GM23338 (cell line): ENCODE measurements at regions not wholly inside any gene's neighbourhood (a gene's known extent, or its start where the extent isn't known, plus 50 kb on each side); places are given as distances from the start of the nearest gene placed in this dataset.

ENCODE experiments used
- ATAC-seq: fragments of 200-7000 bp; cut with Tn5 transposase; 3 replicates; pipeline ENCODE4 v1.9.1; 2020
- DNase-seq: peaks from one replicate; pipeline ENCODE4 v3.0.0-alpha.2; 2015; ENCODE audit warnings: low spot score
- H2AFZ ChIP-seq: fragments of 200-600 bp; sonication (generic); 2 replicates; pipeline ENCODE4 v1.8.0; 2016; ENCODE audit warnings: antibody characterized with exemption, mild to moderate bottlenecking, moderate library complexity
- H3F3A ChIP-seq: fragments of 200-600 bp; sonication (generic); replicated peaks from 2 replicates; pipeline ENCODE4 v1.8.0; 2017; ENCODE audit warnings: antibody characterized with exemption, mixed run types, low read depth
- H3K27ac ChIP-seq: fragments of 200-600 bp; sonication (generic); 2 replicates; pipeline ENCODE4 v1.6.1; 2016; ENCODE audit warnings: low read depth
- H3K27me3 ChIP-seq: fragments of 200-600 bp; sonication (generic); 2 replicates; pipeline ENCODE4 v1.8.0; 2016; ENCODE audit warnings: mild to moderate bottlenecking, mixed run types, moderate library complexity; ENCODE audit not compliant: insufficient read depth
- H3K36me3 ChIP-seq: fragments of 200-600 bp; sonication (generic); 2 replicates; pipeline ENCODE4 v1.8.0; 2016; ENCODE audit warnings: mild to moderate bottlenecking; ENCODE audit not compliant: insufficient read depth
- H3K4me1 ChIP-seq: fragments of 200-600 bp; sonication (generic); 2 replicates; pipeline ENCODE4 v1.8.0; 2016; ENCODE audit warnings: mild to moderate bottlenecking, moderate library complexity; ENCODE audit not compliant: insufficient read depth
- H3K4me2 ChIP-seq: fragments of 200-600 bp; sonication (generic); 2 replicates; pipeline ENCODE4 v1.7.1; 2017; ENCODE audit warnings: mixed run types
- H3K4me3 ChIP-seq: fragments of 200-600 bp; sonication (generic); 2 replicates; pipeline ENCODE4 v1.6.1; 2016; ENCODE audit warnings: mixed run types
- H3K79me2 ChIP-seq: fragments of 200-600 bp; sonication (generic); replicated peaks from 2 replicates; pipeline ENCODE4 v1.8.0; 2017; ENCODE audit warnings: mild to moderate bottlenecking; ENCODE audit not compliant: insufficient read depth
- H3K9me2 ChIP-seq: fragments of 200-600 bp; sonication (generic); 2 replicates; pipeline ENCODE4 v1.8.0; 2017; ENCODE audit not compliant: insufficient read depth
- H4K20me1 ChIP-seq: fragments of 200-600 bp; sonication (generic); replicated peaks from 2 replicates; pipeline ENCODE4 v1.8.0; 2017; ENCODE audit warnings: mild to moderate bottlenecking; ENCODE audit not compliant: insufficient read depth
- H3K27ac Mint-ChIP-seq: 2 replicates; pipeline ENCODE4 v1.8.0; 2020; ENCODE audit warnings: inconsistent platforms, mild to moderate bottlenecking, moderate library complexity, mixed read lengths
- H3K27me3 Mint-ChIP-seq: 3 replicates; pipeline ENCODE4 v1.8.0; 2022; ENCODE audit warnings: low read depth, mild to moderate bottlenecking, moderate library complexity, mixed read lengths, inconsistent platforms; ENCODE audit not compliant: insufficient read depth, poor library complexity
- H3K36me3 Mint-ChIP-seq: 3 replicates; pipeline ENCODE4 v1.8.0; 2021; ENCODE audit warnings: low read depth, mild to moderate bottlenecking, inconsistent platforms, moderate library complexity, mixed read lengths
- H3K4me1 Mint-ChIP-seq: 3 replicates; pipeline ENCODE4 v1.8.0; 2020; ENCODE audit warnings: mild to moderate bottlenecking, inconsistent platforms, mixed read lengths
- H3K4me3 Mint-ChIP-seq: 3 replicates; pipeline ENCODE4 v1.8.0; 2021; ENCODE audit warnings: moderate library complexity, mild to moderate bottlenecking, inconsistent platforms, mixed read lengths
- H3K9me3 Mint-ChIP-seq: 3 replicates; pipeline ENCODE4 v1.8.0; 2020; ENCODE audit warnings: moderate library complexity, mild to moderate bottlenecking, inconsistent platforms, mixed read lengths
- CREB1 ChIP-seq: fragments of 250-450 bp; sonication (Bioruptor Pico); IDR thresholded peaks from 2 replicates; pipeline ENCODE4 v1.5.0; 2020; ENCODE audit warnings: low read depth, mild to moderate bottlenecking, moderate library complexity
- EZH2phosphoT487 ChIP-seq: fragments of 200-600 bp; sonication (generic); IDR thresholded peaks from one replicate; pipeline ENCODE4 v1.8.1; 2018; ENCODE audit warnings: antibody characterized with exemption; ENCODE audit not compliant: unreplicated experiment
- JUNB ChIP-seq: IDR thresholded peaks from one replicate; pipeline ENCODE4 v1.6.1; 2016; ENCODE audit warnings: antibody characterized with exemption; ENCODE audit not compliant: unreplicated experiment
- NANOG ChIP-seq: IDR thresholded peaks from 2 replicates; pipeline ENCODE4 v1.6.1; 2016; ENCODE audit warnings: antibody characterized with exemption, borderline replicate concordance
- POLR2AphosphoS5 ChIP-seq: IDR thresholded peaks from 2 replicates; pipeline ENCODE4 v1.6.1; 2016; ENCODE audit warnings: antibody characterized with exemption, low read depth
- STAT1 ChIP-seq: IDR thresholded peaks from one replicate; pipeline ENCODE4 v1.6.1; 2016; ENCODE audit warnings: antibody characterized with exemption; ENCODE audit not compliant: unreplicated experiment
- ZNF114 ChIP-seq: fragments of 250-450 bp; sonication (Bioruptor Pico); IDR thresholded peaks from 2 replicates; pipeline ENCODE4 v1.5.0; 2020; ENCODE audit warnings: mild to moderate bottlenecking, moderate library complexity
- ZNF331 ChIP-seq: fragments of 250-450 bp; sonication (Bioruptor Pico); IDR thresholded peaks from 2 replicates; pipeline ENCODE4 v1.5.0; 2020; ENCODE audit warnings: low read depth, mild to moderate bottlenecking, moderate library complexity
- TF ChIP-seq, protein P1 (sequence below): IDR thresholded peaks from one replicate; pipeline ENCODE4 v1.6.1; 2018; ENCODE audit warnings: antibody characterized with exemption; ENCODE audit not compliant: unreplicated experiment
- TF ChIP-seq, protein P2 (sequence below), 2 experiments: fragments of 200-600 bp in 1 of 2; sonication (generic) in 1 of 2; conservative IDR thresholded peaks; 2 replicates each; pipeline versions ENCODE4 v1.5.1 to v1.6.1; 2016 to 2017; ENCODE audit warnings: antibody characterized with exemption in 2 of 2, low read depth in 2 of 2, mild to moderate bottlenecking in 2 of 2, moderate library complexity in 1 of 2
- TF ChIP-seq, protein P3 (sequence below): IDR thresholded peaks from 2 replicates; pipeline ENCODE4 v1.6.1; 2016; ENCODE audit warnings: antibody characterized with exemption

DNA sequence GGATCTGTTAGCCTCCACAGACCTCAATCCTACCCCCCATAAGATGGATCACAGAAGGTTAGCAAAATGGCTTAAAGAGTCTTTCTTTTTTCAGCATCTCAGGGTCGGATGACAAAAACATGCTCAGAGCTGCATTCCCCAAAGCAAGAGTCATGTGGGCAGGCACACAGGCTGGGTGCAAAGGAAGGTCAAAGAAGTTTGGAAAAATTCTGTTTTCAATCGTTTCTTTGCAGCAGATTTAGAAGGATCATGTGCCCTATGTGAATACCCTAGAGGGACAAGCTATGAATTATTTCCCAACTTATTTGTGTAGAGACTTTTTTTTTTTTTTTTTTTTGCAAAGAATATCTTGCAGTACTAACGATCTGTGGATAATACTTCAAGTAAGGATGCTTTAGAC, 845.4 kb downstream of the VRK1 start (continued):
- TF ChIP-seq JUNB (no peak), ZNF114 (no peak), NANOG (no peak), CREB1 (CRISPR knock-in tag) (no peak), POLR2AphosphoS5 (no peak)
- TF ChIP-seq, protein P1, sequence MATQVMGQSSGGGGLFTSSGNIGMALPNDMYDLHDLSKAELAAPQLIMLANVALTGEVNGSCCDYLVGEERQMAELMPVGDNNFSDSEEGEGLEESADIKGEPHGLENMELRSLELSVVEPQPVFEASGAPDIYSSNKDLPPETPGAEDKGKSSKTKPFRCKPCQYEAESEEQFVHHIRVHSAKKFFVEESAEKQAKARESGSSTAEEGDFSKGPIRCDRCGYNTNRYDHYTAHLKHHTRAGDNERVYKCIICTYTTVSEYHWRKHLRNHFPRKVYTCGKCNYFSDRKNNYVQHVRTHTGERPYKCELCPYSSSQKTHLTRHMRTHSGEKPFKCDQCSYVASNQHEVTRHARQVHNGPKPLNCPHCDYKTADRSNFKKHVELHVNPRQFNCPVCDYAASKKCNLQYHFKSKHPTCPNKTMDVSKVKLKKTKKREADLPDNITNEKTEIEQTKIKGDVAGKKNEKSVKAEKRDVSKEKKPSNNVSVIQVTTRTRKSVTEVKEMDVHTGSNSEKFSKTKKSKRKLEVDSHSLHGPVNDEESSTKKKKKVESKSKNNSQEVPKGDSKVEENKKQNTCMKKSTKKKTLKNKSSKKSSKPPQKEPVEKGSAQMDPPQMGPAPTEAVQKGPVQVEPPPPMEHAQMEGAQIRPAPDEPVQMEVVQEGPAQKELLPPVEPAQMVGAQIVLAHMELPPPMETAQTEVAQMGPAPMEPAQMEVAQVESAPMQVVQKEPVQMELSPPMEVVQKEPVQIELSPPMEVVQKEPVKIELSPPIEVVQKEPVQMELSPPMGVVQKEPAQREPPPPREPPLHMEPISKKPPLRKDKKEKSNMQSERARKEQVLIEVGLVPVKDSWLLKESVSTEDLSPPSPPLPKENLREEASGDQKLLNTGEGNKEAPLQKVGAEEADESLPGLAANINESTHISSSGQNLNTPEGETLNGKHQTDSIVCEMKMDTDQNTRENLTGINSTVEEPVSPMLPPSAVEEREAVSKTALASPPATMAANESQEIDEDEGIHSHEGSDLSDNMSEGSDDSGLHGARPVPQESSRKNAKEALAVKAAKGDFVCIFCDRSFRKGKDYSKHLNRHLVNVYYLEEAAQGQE: no peak
- TF ChIP-seq, protein P2, sequence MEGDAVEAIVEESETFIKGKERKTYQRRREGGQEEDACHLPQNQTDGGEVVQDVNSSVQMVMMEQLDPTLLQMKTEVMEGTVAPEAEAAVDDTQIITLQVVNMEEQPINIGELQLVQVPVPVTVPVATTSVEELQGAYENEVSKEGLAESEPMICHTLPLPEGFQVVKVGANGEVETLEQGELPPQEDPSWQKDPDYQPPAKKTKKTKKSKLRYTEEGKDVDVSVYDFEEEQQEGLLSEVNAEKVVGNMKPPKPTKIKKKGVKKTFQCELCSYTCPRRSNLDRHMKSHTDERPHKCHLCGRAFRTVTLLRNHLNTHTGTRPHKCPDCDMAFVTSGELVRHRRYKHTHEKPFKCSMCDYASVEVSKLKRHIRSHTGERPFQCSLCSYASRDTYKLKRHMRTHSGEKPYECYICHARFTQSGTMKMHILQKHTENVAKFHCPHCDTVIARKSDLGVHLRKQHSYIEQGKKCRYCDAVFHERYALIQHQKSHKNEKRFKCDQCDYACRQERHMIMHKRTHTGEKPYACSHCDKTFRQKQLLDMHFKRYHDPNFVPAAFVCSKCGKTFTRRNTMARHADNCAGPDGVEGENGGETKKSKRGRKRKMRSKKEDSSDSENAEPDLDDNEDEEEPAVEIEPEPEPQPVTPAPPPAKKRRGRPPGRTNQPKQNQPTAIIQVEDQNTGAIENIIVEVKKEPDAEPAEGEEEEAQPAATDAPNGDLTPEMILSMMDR (conservative IDR thresholded peaks at IDR 0.05; ENCODE audit: low read depth in 2 of 2): no peak

DNA sequence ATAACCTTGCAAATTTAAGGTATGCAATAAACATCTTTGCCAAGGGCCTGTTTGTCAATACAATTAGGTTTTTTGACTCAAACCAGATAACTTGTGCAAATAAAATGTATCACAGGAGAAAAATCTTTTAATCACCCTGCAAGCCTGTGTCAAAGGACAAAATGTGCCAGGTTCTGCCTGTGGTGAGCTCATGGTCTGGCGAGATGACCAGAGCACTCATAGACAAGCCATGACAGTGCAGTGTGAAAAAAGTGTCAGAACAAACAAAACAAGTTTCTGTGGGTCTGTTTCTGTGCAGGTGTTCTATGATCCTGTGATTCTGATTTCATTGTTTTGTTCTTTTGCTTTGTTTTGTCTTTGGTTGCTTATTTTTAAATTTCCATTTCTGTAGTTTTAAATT, 847.2 kb downstream of the VRK1 start:
- Mint-ChIP-seq H3K4me1 (peaks cover 28% of the 10 kb centered on the region), H3K9me3 (no peaks in the 10 kb centered on the region), H3K36me3 (no peaks in the 10 kb centered on the region), H3K27me3 (peaks cover 12% of the 10 kb centered on the region), H3K4me3 (no peak overlapping the region), H3K27ac (no peak overlapping the region)
- no peak overlapping the region for H3K27ac ChIP-seq
- no peak for DNase-seq
- ATAC-seq: no peak
- H3K4me2 ChIP-seq: no peak overlapping the region
- no peak overlapping the region for H2AFZ ChIP-seq
- no peaks in the 10 kb centered on the region for H3K79me2 ChIP-seq
- H3K4me1 ChIP-seq: peaks cover 4% of the 10 kb centered on the region; the same call in 1 of the 2 replicates
- H3F3A ChIP-seq: no peaks in the 10 kb centered on the region
- H3K4me3 ChIP-seq: no peak overlapping the region
- peaks cover 15% of the 10 kb centered on the region; the same call in 1 of the 2 replicates for H3K9me2 ChIP-seq
- H4K20me1 ChIP-seq: no peaks in the 10 kb centered on the region
- H3K36me3 ChIP-seq: no peaks in the 10 kb centered on the region; the same call in 1 of the 2 replicates
- no peaks in the 10 kb centered on the region for H3K27me3 ChIP-seq
- no peak for TF ChIP-seq NANOG
- TF ChIP-seq, protein P2 (conservative IDR thresholded peaks at IDR 0.05; ENCODE audit: low read depth in 2 of 2): no peak
- TF ChIP-seq JUNB: no peak
- TF ChIP-seq ZNF114: no peak
- no peak for TF ChIP-seq ZNF331 (CRISPR knock-in tag)
- no peak for TF ChIP-seq EZH2phosphoT487
- no peak for TF ChIP-seq POLR2AphosphoS5
- TF ChIP-seq, protein P3, sequence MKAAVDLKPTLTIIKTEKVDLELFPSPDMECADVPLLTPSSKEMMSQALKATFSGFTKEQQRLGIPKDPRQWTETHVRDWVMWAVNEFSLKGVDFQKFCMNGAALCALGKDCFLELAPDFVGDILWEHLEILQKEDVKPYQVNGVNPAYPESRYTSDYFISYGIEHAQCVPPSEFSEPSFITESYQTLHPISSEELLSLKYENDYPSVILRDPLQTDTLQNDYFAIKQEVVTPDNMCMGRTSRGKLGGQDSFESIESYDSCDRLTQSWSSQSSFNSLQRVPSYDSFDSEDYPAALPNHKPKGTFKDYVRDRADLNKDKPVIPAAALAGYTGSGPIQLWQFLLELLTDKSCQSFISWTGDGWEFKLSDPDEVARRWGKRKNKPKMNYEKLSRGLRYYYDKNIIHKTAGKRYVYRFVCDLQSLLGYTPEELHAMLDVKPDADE: no peak
- TF ChIP-seq STAT1: no peak
